HFF-Myc (cell line): ENCODE measurements at regions not wholly inside any gene's neighbourhood (a gene's known extent, or its start where the extent isn't known, plus 50 kb on each side); places are given as distances from the start of the nearest gene placed in this dataset.
"Not testable (repeated sequence)": the region's sequence is repeated elsewhere in the genome, so short reads cannot be mapped to it uniquely, and the experiment has no call there.

ENCODE experiments used
- DNase-seq: peaks from one replicate; pipeline ENCODE4 v3.0.0-alpha.2; 2011; ENCODE audit warnings: low read depth; ENCODE audit errors: extremely low read depth
- H3K4me3 ChIP-seq: replicated peaks from 2 replicates; pipeline ENCODE4 v1.5.1; 2011; ENCODE audit warnings: low read depth, mild to moderate bottlenecking, control low read depth, low read length
- CTCF ChIP-seq: IDR thresholded peaks from 2 replicates; pipeline ENCODE4 v1.5.1; 2012; ENCODE audit warnings: mild to moderate bottlenecking, low read depth, low read length, control low read depth; ENCODE audit errors: missing control alignments

- DNase-seq = no peak
- H3K4me3 ChIP-seq = no peak overlapping the region
Measured at GRCh38 chr4:43189741-43190140, 297.2 kb downstream of the GRXCR1 start.

GRCh38 chr4:43212576-43212975 is 320.1 kb downstream of the GRXCR1 start:
- not testable (repeated sequence) for H3K4me3 ChIP-seq

More at GRCh38 chr4:43189741-43190140, 297.2 kb downstream of the GRXCR1 start:
- TF ChIP-seq CTCF = no peak

DNA sequence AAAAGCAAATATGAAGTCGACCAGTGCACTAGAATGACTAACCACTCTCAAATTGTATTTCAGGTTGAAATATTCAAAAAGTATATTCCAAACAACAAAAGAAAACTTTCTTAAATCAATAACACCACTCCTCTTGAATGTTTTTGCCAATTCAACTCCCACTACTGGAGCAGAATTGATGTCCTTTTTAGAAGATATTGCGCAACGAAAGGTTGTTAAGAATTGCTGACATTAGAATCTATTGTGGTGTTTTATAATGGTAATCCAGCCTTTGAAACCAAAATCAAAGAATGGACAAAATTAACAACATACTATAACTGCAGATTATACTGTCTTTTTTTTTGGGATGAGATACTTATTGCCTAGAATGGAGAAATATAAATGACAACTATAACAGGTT is 331.3 kb downstream of the GRXCR1 start:
- H3K4me3 ChIP-seq = no peak overlapping the region
- TF ChIP-seq CTCF = no peak
- no peak for DNase-seq

More at GRCh38 chr4:43212576-43212975, 320.1 kb downstream of the GRXCR1 start:
- DNase-seq = not testable (repeated sequence)

DNA sequence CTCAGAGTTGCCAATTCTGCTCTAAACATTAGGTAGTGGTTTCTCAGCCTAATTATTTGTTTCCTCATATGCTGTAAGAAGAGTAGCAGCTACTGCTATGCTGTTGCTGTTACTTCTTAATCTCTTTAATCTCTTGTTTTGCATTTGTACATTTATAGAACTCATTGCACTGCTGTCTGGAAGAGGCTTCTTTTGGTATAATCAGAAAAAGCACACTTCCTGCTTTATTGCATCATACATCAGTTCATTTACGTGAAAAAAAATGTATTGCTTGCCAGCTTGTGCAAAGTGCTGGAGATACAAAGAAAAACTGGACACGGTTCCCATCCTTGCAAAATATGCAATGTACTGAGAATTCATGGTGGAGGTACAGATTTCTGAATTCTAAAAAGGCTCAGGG is 332.0 kb downstream of the GRXCR1 start:
- no peak for DNase-seq
- TF ChIP-seq CTCF = no peak
- no peak overlapping the region for H3K4me3 ChIP-seq

GRCh38 chr4:43233321-43233720 is 340.8 kb downstream of the GRXCR1 start:
- no peak for DNase-seq
- TF ChIP-seq CTCF = no peak
- H3K4me3 ChIP-seq = no peak overlapping the region

GRCh38 chr4:43234626-43235415 is 342.3 kb downstream of the GRXCR1 start:
- H3K4me3 ChIP-seq = no peak overlapping the region
- TF ChIP-seq CTCF = no peak
- no peak for DNase-seq

DNA sequence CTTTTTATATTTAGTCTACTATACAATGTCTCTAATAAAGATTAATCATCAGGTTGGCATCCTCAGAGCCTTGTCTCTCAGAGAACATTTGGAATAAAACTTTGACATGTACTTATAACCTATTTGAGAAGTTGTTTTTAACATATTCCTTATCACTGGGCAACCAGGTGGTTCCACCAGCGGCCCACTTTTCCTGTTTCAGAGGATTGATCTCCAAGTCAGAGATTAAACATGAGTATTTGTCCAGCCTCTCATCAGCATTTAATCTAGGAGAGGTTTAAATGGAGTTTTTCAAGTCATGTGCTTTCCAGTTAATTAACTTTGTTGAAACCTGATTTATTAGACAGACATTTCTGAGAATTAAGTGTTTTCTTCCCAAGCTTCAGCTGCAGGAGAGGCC is 345.5 kb downstream of the GRXCR1 start:
- DNase-seq = no peak
- TF ChIP-seq CTCF = no peak
- no peak overlapping the region for H3K4me3 ChIP-seq
